Chondrocyte (in vitro differentiated cells): ENCODE measurements at regions not wholly inside any gene's neighbourhood (a gene's known extent, or its start where the extent isn't known, plus 50 kb on each side); places are given as distances from the start of the nearest gene placed in this dataset.

Experiments used
- DNase-seq: peaks from one replicate; pipeline ENCODE4 v3.0.0; 2021; ENCODE audit warnings: mixed read lengths, low spot score
- H3K27ac Mint-ChIP-seq: one replicate; pipeline ENCODE4 v1.8.0; 2021; ENCODE audit warnings: mild to moderate bottlenecking, moderate library complexity, mixed read lengths; ENCODE audit not compliant: unreplicated experiment
- H3K27me3 Mint-ChIP-seq: 2 replicates; pipeline ENCODE4 v1.8.0; 2021; ENCODE audit warnings: low read depth, mixed read lengths
- H3K36me3 Mint-ChIP-seq: 2 replicates; pipeline ENCODE4 v1.8.0; 2021; ENCODE audit warnings: low read depth, mixed read lengths
- H3K4me1 Mint-ChIP-seq: 2 replicates; pipeline ENCODE4 v1.8.0; 2021; ENCODE audit warnings: low read depth, mild to moderate bottlenecking, mixed read lengths
- H3K4me3 Mint-ChIP-seq: one replicate; pipeline ENCODE4 v1.8.0; 2021; ENCODE audit warnings: mild to moderate bottlenecking, moderate library complexity, mixed read lengths; ENCODE audit not compliant: unreplicated experiment
- H3K9me3 Mint-ChIP-seq: 2 replicates; pipeline ENCODE4 v1.8.0; 2021; ENCODE audit warnings: low read depth, mixed read lengths
- TF ChIP-seq, protein P1 (sequence below): fragments of 200-600 bp; sonication (generic); IDR thresholded peaks from 2 replicates; pipeline ENCODE4 v1.5.0; 2021; ENCODE audit warnings: antibody characterized with exemption, mild to moderate bottlenecking, moderate library complexity

DNA sequence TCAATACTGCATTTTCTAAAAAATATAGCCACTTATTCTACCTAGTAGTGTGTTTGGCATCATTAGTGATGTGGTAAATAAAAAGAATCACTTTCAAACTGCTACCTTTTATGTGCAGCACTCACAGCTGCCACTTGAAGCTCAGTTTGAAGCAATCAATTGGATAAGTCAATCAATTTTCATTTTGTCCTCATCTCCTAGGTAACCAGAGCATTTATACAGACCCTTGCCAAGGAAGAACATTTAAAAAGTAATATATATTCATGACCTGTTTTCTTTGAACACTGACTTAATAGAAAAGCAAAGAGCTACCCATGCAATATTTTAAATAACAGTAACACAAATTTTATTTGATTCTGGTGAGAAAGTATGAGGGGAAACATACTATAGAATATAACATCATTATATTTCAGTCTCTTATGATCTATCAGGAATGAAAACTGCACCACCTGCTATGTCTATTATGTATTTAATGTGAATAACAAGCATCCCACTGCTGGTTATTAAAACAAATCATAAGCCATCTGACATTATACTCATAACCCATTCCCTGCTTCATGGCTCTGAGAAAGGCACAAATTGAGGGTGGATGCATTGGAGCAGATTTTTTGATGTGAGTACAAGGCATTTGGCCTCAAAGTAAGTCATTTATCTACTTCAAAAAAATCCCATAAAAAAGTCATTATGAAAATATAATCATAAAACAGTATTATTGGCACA lies 168.4 kb upstream of the C21orf91 start:
- no peaks in the 10 kb centered on the region for H3K4me1 Mint-ChIP-seq
- H3K9me3 Mint-ChIP-seq, result peaks cover 15% of the 10 kb centered on the region
- H3K4me3 Mint-ChIP-seq, result no peak overlapping the region
- H3K27me3 Mint-ChIP-seq, result no peaks in the 10 kb centered on the region
- TF ChIP-seq, protein P1, sequence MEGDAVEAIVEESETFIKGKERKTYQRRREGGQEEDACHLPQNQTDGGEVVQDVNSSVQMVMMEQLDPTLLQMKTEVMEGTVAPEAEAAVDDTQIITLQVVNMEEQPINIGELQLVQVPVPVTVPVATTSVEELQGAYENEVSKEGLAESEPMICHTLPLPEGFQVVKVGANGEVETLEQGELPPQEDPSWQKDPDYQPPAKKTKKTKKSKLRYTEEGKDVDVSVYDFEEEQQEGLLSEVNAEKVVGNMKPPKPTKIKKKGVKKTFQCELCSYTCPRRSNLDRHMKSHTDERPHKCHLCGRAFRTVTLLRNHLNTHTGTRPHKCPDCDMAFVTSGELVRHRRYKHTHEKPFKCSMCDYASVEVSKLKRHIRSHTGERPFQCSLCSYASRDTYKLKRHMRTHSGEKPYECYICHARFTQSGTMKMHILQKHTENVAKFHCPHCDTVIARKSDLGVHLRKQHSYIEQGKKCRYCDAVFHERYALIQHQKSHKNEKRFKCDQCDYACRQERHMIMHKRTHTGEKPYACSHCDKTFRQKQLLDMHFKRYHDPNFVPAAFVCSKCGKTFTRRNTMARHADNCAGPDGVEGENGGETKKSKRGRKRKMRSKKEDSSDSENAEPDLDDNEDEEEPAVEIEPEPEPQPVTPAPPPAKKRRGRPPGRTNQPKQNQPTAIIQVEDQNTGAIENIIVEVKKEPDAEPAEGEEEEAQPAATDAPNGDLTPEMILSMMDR, result no peak
- no peak overlapping the region for H3K27ac Mint-ChIP-seq
- DNase-seq, result no peak
- H3K36me3 Mint-ChIP-seq, result no peaks in the 10 kb centered on the region

DNA sequence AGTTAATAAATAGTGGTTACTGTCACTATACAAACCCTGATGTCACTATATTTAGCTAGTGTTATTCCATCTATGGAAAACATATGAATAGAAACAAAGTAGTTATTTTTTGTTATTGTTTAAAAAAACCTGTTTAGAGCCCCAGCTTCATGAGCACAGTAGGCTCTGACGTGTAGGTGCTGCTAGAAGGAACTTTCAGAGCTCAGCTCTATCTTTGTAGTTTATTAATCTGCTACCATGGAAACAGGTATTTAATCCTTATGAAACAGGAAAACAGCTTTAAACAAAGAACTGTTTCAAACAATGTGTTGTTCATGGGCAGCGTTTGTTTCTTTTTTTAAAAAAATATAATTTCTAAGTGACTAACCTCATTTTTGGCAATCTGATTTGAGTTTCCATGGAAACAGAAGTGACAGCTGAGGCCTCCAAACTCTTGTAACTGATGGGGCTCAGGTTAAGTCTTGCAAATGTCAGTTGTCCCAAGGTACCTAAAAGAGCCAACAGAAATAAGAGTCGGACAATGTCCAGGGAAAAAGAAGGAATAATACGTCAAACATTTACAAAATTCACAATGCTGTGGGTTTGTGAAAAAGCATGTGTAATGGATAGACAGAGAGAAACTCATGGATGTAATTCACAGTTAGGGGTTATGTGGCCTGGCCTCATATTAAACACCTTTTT lies 162.0 kb upstream of the C21orf91 start:
- no peak overlapping the region for H3K4me3 Mint-ChIP-seq
- TF ChIP-seq, protein P1, result no peak
- H3K27me3 Mint-ChIP-seq, result no peaks in the 10 kb centered on the region
- H3K4me1 Mint-ChIP-seq, result no peaks in the 10 kb centered on the region
- H3K9me3 Mint-ChIP-seq, result peaks cover 3% of the 10 kb centered on the region
- H3K36me3 Mint-ChIP-seq, result no peaks in the 10 kb centered on the region
- H3K27ac Mint-ChIP-seq, result no peak overlapping the region
- DNase-seq, result no peak

DNA sequence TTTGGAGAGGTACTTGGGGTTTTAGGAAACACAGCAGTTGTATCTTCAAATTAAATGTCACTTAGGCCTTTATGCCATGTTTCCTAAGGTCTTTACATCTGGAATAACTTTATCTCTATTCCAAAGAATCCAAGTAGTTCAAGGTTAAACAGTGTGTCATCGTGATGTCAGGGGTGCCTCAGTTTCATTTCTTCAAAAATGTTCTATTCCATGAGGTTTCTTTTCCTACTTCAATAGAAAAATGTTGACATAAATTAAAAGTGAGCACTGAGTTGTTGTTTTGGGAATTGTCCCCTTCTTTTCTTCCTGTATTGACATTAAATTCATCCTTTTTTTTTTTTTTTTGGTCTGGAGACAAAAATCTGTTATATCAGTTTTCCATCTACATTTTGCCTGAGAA lies 160.6 kb upstream of the C21orf91 start:
- no peaks in the 10 kb centered on the region for H3K27me3 Mint-ChIP-seq
- peaks cover 3% of the 10 kb centered on the region for H3K9me3 Mint-ChIP-seq
- TF ChIP-seq, protein P1, result no peak
- H3K4me3 Mint-ChIP-seq, result no peak overlapping the region
- no peaks in the 10 kb centered on the region for H3K36me3 Mint-ChIP-seq
- no peak for DNase-seq
- H3K27ac Mint-ChIP-seq, result no peak overlapping the region
- H3K4me1 Mint-ChIP-seq, result no peaks in the 10 kb centered on the region

DNA sequence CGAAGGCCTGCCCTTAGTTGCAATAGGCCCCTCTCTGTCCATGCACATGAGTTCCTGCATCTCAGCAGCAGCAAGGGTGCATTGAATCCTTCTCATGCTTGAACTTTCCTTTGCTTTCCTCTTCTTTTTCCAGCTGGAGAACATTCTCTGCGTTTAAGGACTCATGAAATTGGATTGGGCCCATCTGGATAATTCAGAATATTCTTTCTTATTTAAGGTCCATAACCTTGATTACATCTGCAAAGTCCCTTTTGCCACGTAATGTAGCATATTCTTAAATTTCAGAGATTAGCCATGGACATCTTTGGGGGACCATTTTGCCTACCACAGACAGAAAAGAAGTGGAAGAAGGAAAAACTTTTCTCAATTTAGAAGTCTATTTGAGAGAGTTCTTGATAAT lies 159.7 kb upstream of the C21orf91 start:
- Mint-ChIP-seq H3K36me3 (no peaks in the 10 kb centered on the region), H3K27ac (no peak overlapping the region), H3K9me3 (peaks cover 1% of the 10 kb centered on the region), H3K4me3 (no peak overlapping the region), H3K4me1 (no peaks in the 10 kb centered on the region), H3K27me3 (no peaks in the 10 kb centered on the region)
- no peak for DNase-seq
- TF ChIP-seq, protein P1, result no peak

DNA sequence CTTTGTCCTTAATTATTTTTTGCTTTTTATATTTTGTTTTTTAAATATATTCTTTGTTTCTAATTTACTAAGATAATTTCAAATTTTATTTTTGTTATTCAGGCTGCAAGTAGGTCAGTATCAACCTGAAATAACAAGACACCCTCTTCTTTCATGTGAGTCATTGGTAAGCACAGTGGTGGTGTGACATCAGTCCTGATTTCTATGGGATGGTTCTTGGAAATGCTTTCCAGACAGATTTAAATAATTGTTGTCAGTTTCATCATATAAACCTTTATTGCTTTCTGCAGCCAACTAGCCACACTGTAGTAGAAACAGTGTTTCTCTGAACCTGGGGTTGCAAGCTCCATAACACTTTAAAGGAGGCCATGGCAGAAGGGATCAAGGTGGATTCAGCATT lies 157.5 kb upstream of the C21orf91 start:
- TF ChIP-seq, protein P1, result no peak

More for the DNA sequence above, 157.5 kb upstream of the C21orf91 start:
- Mint-ChIP-seq H3K36me3 (no peaks in the 10 kb centered on the region), H3K27ac (no peak overlapping the region), H3K4me1 (no peaks in the 10 kb centered on the region), H3K27me3 (no peaks in the 10 kb centered on the region), H3K4me3 (no peak overlapping the region), H3K9me3 (peaks cover 11% of the 10 kb centered on the region)
- no peak for DNase-seq
